GM21529 (cell line): ENCODE measurements at regions not wholly inside any gene's neighbourhood (a gene's known extent, or its start where the extent isn't known, plus 50 kb on each side); places are given as distances from the start of the nearest gene placed in this dataset.
"Not testable (repeated sequence)": the region's sequence is repeated elsewhere in the genome, so short reads cannot be mapped to it uniquely, and the experiment has no call there.

Source experiments
- ATAC-seq: cut with Tn5 transposase; IDR thresholded peaks from one replicate; pipeline ENCODE4 v1.9.1; 2021; ENCODE audit not compliant: unreplicated experiment

DNA sequence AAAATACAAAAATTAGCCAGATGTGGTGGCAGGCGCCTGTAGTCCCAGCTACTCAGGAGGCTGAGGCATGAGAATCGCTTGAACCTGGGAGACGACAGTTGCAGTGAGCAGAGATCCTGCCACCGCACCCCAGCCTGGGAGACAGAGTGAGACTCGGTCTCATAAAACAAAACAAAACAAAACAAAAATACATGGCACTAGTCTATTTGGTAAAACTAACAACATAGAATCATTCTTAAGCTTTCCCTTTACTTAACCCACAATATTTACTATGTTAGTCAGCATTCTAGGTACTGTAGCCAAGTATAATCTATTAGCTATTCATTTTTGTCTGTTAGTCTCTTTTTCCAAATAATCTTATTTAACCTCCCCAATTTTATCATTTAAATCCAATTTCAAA, 1482.8 kb downstream of the SLITRK5 start:
- ATAC-seq = no peak

DNA sequence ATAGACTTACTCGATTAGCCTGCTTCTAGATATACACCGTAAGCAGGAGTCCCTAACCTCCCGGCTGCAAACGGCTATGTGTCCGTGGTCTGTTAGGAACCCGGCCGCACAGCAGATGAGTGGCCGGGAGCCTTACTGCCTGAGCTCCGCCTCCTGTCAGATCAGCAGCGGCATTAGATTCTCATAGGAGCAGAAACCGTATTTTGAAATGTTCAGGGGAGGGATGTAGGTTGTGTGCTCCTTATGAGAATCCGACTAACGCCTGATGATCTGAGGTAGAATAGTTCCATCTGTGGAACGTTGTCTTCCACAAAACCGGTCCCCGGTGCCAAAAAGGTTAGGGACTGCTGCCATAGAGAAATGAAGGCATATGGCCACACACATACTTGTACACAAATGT, 1491.9 kb downstream of the SLITRK5 start:
- ATAC-seq = no peak

DNA sequence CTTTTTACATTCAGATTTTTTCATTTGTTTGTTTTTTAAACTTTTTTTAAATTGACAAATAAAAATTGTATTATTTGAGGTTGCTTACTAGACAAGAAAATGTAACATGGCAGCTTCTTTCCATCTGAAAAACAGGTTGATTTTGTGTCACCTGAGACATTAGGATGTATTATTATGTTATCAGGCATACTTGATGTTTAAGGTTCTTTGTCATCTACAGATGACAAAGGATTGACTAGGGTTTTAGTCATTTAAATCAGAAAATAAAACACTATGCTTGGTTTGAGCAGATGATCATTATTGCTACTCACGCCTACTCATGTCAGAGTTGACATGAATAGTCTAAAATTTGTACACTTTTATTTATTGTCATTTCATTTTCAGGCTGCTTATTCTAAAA, 1494.5 kb downstream of the SLITRK5 start:
- ATAC-seq = no peak

GRCh38 chr13:89169951-89170350, 1498.8 kb downstream of the SLITRK5 start:
- no peak for ATAC-seq

DNA sequence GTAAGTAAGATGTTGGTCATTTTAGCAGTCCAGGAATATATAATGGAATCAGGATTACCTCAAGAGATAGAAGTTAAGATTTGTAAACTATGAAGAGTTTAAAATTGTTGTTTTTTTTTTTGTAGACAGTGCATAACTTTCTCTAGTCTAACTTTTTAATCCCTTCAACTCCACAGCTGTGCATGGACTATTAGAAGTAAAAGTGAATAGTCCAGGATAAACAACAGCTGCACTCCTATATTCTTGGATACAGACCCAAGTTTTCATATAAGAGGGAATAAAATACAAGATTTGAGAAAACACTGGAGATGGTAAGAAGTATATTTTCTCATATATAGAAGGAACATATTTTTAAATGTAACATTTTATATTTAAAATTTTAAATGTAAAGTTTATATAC, 1509.9 kb downstream of the SLITRK5 start:
- ATAC-seq = no peak

GRCh38 chr13:89199138-89199537, 1528.0 kb downstream of the SLITRK5 start:
- no peak for ATAC-seq

DNA sequence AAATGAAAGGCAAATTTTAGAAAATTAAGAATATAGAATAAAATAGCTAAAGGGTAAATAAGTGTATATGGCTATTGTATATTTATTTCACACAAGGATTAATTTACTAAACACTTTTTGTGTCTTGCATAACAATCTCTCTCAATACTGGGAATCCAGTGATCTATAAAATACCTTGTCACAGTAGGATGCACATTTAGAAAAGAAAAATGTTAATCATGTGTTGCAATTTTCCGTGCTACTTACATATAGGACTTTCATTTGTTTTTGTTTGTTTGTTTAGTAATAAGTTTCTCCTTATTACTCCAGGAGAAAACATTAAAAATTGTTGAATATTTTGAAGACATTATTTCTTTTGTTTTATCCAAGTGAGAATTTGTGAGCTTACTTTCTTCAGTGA, 1533.3 kb downstream of the SLITRK5 start:
- no peak for ATAC-seq

- ATAC-seq = no peak
These were observed 1534.8 kb downstream of the SLITRK5 start for GRCh38 chr13:89205856-89206520.

- no peak for ATAC-seq
These were observed 1541.0 kb downstream of the SLITRK5 start for GRCh38 chr13:89212186-89212585.

DNA sequence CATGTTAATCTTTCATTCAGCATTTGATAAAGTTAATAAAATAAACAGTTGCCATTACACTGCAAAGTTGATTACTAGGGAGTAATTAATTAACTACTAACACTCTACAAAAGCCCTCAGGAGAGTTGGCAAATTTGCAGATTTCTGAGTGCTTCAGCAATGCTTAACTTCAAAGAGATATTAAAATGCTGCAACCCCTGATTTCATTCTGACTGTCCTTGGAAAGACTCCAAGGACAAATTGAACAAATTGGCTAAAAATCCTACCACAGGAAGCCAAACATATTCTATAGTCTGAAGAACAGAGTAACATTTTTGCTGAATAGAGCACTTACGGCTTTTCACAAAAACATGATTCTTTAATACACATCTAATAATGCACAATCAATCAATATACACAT, 1543.0 kb downstream of the SLITRK5 start:
- ATAC-seq = no peak

- ATAC-seq = not testable (repeated sequence)
These were observed 1544.1 kb downstream of the SLITRK5 start for GRCh38 chr13:89215319-89215718.

DNA sequence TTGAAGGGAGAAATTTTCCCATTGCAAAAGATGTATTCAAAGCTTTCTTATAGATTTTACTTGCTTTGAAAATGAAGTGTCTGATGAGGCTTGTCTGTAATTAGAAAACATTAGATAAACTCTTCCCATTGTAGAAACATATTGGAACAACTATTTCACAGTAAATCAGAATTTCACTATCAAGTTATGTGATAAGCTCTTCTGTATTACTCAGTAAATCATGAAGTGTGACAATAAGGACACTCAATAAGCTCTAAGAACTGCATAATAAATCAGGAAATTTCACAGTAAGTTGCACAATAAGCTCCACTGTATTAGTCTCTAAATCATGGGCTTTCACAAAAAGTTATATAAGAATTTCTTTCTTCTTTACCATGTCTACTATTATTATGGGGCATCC, 1546.6 kb downstream of the SLITRK5 start:
- ATAC-seq = no peak

GRCh38 chr13:89221557-89222158, 1550.5 kb downstream of the SLITRK5 start:
- no peak for ATAC-seq

- ATAC-seq = no peak
These were observed 1556.2 kb downstream of the SLITRK5 start for GRCh38 chr13:89227356-89227755.

DNA sequence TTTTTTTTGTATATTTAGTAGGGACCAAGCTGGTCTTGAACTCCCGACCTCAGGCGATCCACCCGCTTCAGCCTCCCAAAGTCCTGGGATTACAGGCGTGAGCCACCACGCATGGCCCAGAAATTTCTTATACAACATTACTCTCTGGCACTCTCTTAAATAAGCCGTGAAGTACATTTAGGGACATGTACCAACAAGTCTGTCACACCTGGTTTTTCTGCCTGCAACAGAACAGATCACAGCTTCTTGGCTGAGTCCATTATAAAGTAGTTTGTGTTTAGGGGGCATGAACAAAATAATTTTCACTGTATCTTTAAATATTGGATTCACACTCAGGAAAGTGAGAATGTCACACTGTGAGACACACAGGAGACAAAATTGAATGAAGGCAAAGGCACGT, 1567.3 kb downstream of the SLITRK5 start:
- no peak for ATAC-seq

DNA sequence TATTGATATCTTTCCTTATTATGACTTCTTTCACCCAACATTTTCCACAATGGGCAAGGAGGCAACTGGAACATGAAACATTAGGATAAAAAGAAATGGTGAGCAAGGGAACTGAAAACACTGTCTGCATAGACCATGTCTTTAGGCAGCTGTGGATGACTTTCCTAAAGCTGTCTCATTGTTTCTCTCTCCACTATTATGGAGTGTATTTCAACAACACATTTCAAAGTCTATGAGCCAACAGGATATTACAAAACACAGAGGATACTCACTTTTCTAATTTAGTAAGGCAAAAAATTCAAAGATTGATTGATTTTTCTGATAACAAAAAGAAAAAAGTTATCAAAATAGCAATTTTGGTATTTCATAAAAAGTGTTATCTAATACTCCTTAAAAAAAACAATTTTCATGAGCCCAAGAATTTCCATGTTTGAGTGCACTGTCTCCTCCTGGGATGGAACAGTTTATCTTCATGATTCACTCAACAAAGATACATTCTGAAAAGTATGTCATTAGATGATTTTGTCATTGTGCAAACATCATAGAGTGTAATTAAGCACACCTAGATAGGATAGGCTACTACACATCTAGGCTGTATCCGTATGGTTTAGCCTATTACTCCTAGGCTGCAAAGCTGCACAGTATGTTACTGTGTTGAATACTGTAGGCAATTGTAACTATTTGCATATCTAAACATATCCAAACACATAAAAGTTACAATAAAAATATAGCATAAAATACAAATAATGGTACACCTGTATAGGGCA, 1568.4 kb downstream of the SLITRK5 start:
- no peak for ATAC-seq

DNA sequence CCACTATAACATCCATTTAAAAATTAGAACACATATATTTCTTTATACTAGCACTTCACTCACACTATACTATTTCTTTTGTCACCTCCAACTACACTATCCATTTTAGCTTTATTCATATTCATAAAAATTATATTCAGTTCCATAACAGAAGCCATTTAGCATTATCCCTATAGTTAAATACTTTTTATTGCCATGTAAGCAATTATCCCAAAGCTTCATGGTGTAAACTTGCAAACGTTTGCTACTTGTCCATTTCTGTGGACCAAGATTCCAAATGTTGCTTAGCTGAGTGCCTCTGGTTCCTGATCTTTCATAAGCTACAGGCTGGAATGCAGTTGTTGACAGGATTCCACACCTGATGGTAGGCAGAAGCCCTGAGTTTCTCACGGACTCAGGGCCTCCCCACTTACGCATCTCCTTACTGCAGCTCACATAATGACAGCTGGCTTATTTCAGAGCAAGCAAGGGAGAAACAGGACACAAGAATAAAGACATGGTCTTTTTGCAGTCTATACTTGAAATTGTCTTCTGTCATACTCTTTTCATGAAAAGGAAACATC, 1584.8 kb downstream of the SLITRK5 start:
- ATAC-seq = no peak

- ATAC-seq = no peak
These were observed 1596.6 kb downstream of the SLITRK5 start for GRCh38 chr13:89267734-89268133.

DNA sequence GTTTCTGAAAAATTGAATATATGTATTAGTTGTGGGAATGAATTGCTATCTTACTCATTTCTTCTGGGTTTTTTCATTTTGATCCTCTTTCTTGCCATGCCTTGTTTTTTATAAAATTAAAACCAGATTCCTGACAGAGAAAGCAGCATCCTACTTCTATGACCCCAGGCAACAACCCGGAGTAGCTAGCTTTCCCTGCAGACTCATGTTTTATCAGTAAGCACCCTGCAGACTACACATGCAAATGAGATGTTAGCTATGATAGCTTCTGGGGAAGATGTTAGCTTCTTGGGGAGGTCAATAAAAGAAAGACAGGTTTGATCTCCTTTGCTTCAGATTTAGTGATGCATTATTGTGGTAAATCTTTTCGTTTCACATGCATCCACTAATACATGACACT, 1598.6 kb downstream of the SLITRK5 start:
- no peak for ATAC-seq

DNA sequence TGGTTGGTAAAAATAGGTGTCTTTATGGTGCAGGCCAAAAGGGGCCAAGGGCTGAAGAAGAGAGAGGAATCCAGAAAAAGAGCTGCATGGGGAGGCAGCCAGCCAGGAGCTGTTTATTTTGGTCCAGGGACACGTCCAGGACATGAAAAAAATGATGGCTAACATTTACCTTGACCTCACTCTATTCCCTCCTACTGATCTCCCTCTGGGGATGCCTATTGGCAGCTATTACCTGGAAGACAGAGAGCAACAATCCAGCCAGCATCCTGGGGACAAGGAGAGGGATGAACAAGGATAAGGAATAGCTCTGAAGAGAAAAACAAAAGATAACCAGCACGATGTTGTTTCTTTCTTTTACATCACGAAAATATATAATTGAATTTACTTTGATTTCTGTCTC, 1599.6 kb downstream of the SLITRK5 start:
- no peak for ATAC-seq

DNA sequence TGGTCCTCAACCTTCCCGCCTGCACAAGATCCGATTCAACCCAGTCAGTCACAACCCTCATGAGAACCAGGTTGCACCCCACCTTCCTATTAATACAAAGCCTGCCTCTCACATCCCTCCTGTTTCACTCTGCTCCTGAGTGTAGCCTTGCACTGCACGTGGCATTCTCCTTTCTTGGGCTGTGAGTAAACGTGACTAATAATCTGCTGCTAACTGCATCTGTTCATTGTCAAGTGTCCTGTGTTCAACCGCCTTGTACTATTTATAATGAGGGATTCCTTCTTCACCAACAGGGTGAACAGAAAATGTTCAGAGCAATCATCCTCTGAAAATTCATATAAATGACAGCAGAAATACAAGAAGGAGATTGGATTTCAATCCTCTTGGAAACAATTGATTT, 1608.2 kb downstream of the SLITRK5 start:
- ATAC-seq = no peak

- ATAC-seq = no peak
These were observed 1610.2 kb downstream of the SLITRK5 start for GRCh38 chr13:89281331-89281730.
